ENCODE measurements at regions not wholly inside any gene's neighbourhood (a gene's known extent, or its start where the extent isn't known, plus 50 kb on each side); places are given as distances from the start of the nearest gene placed in this dataset.

GRCh38 chr11:28412029-28412428, 303.8 kb downstream of the METTL15 start:
- TF ChIP-seq CTCF (IDR thresholded peaks at IDR 0.05) (no peak), RAD21 (IDR thresholded peaks at IDR 0.05; ENCODE audit: low read length) (no peak), TAF1 (IDR thresholded peaks at IDR 0.05; ENCODE audit: borderline replicate concordance, low read depth, low read length) (no peak), REST (IDR thresholded peaks at IDR 0.05; ENCODE audit: low read depth, low read length) (no peak), JUND (IDR thresholded peaks at IDR 0.05) (no peak), RFX5 (IDR thresholded peaks at IDR 0.05; ENCODE audit: low read length) (no peak), RCOR1 (IDR thresholded peaks at IDR 0.05; ENCODE audit: low read length) (no peak), USF2 (IDR thresholded peaks at IDR 0.05; ENCODE audit: borderline replicate concordance, low read depth, low read length) (no peak), MEF2A (IDR thresholded peaks at IDR 0.05; ENCODE audit: borderline replicate concordance, low read depth) (no peak), MAX (IDR thresholded peaks at IDR 0.05; ENCODE audit: low read depth) (no peak), USF1 (IDR thresholded peaks at IDR 0.05; ENCODE audit: borderline replicate concordance, low read depth) (no peak)
